Uterus (tissue), 3 donors: ENCODE measurements at regions not wholly inside any gene's neighbourhood (a gene's known extent, or its start where the extent isn't known, plus 50 kb on each side); places are given as distances from the start of the nearest gene placed in this dataset.

Experiments used
- DNase-seq, 2 donors: peaks; one replicate each; pipeline ENCODE4 v3.0.0-alpha.2; 2019 to 2020
- H3K27ac ChIP-seq, 2 donors: fragments of 200-600 bp; sonication (generic); 1 replicate in 1 of 2; 2 replicates in 1 of 2; pipeline ENCODE4 v1.5.1; 2016 to 2018
- H3K27me3 ChIP-seq, 2 donors: fragments of 200-600 bp; sonication (generic); one replicate each; pipeline ENCODE4 v1.5.1; 2018 to 2019; ENCODE audit warnings: control low read depth in 1 of 2
- H3K36me3 ChIP-seq, 2 donors: fragments of 200-600 bp; sonication (generic); one replicate each; pipeline ENCODE4 v1.5.1; 2019; ENCODE audit warnings: control low read depth in 1 of 2
- H3K4me1 ChIP-seq, 2 donors: fragments of 200-600 bp; sonication (generic); one replicate each; pipeline ENCODE4 v1.5.1; 2018 to 2019; ENCODE audit warnings: control low read depth in 1 of 2
- H3K4me3 ChIP-seq, 2 donors: fragments of 200-600 bp; sonication (generic); 1 replicate in 1 of 2; 2 replicates in 1 of 2; pipeline ENCODE4 v1.5.1; 2018 to 2019; ENCODE audit warnings: mild to moderate bottlenecking in 1 of 2
- H3K9me3 ChIP-seq, 2 donors: fragments of 200-600 bp; sonication (generic); one replicate each; pipeline ENCODE4 v1.5.1; 2019; ENCODE audit warnings: control low read depth in 1 of 2
- CTCF ChIP-seq, 4 experiments: fragments of 200-600 bp in 2 of 4; fragments of 450-650 bp in 2 of 4; sonication (generic) in 2 of 4; IDR thresholded peaks; one replicate each; pipeline ENCODE4 v1.5.1; 2016 to 2019; ENCODE audit warnings: antibody characterized with exemption in 4 of 4, mild to moderate bottlenecking in 2 of 4, moderate library complexity in 1 of 4
- POLR2A ChIP-seq, 2 donors: fragments of 450-650 bp; IDR thresholded peaks; one replicate each; pipeline ENCODE4 v1.6.1; 2016; ENCODE audit warnings: antibody characterized with exemption in 2 of 2, mild to moderate bottlenecking in 1 of 2, moderate library complexity in 1 of 2
- intact Hi-C: fragments of 100-400 bp; cut with DNase I; formaldehyde crosslinking; loops from one replicate; pipeline ENCODE4 v1.15.1; 2023; ENCODE audit warnings: low total_unique reads
- donor health status: DM: yes; HTN: yes; CAD: no.

- no peaks in the 10 kb centered on the region for H3K9me3 ChIP-seq
- intact Hi-C loops: no loop called here
- H3K36me3 ChIP-seq: no peaks in the 10 kb centered on the region
- TF ChIP-seq POLR2A (IDR thresholded peaks at IDR 0.05): no peak
- no peak overlapping the region for H3K4me3 ChIP-seq
- no peaks in the 10 kb centered on the region for H3K4me1 ChIP-seq
- no peaks in the 10 kb centered on the region for H3K27me3 ChIP-seq
- peak; percentile 10 to 11 for DNase-seq
- H3K27ac ChIP-seq: no peak overlapping the region
Observed at GRCh38 chr17:83177611-83178532, 98.5 kb downstream of the METRNL start.

- Histone ChIP-seq H3K36me3 (no peaks in the 10 kb centered on the region), H3K4me3 (no peak overlapping the region), H3K9me3 (no peaks in the 10 kb centered on the region), H3K27ac (peak overlapping the region; percentile 33 to 42), H3K4me1 (no peaks in the 10 kb centered on the region), H3K27me3 (no peaks in the 10 kb centered on the region)
- intact Hi-C loops: no loop called here
- DNase-seq: peak in 1 of 2 donors; percentile 11
- TF ChIP-seq CTCF (IDR thresholded peaks at IDR 0.05) (no peak), POLR2A (IDR thresholded peaks at IDR 0.05) (no peak)
Observed at GRCh38 chr17:83178533-83179304, 99.3 kb downstream of the METRNL start.

GRCh38 chr17:83179374-83179773 lies 100.0 kb downstream of the METRNL start:
- H3K27ac ChIP-seq: peak overlapping the region; percentile 33 to 42
- H3K27me3 ChIP-seq: no peaks in the 10 kb centered on the region
- TF ChIP-seq CTCF (IDR thresholded peaks at IDR 0.05) (no peak), POLR2A (IDR thresholded peaks at IDR 0.05) (no peak)
- H3K4me1 ChIP-seq: no peaks in the 10 kb centered on the region
- no peaks in the 10 kb centered on the region for H3K36me3 ChIP-seq
- intact Hi-C loops: no loop called here
- no peak overlapping the region for H3K4me3 ChIP-seq
- no peaks in the 10 kb centered on the region for H3K9me3 ChIP-seq
- DNase-seq: peak; percentile 16 to 42

GRCh38 chr17:83179811-83180210 lies 100.4 kb downstream of the METRNL start:
- Histone ChIP-seq H3K27ac (peak overlapping the region in 1 of 2 donors; percentile 33), H3K4me3 (no peak overlapping the region), H3K9me3 (no peaks in the 10 kb centered on the region), H3K36me3 (no peaks in the 10 kb centered on the region), H3K27me3 (no peaks in the 10 kb centered on the region), H3K4me1 (no peaks in the 10 kb centered on the region)
- intact Hi-C loops: no loop called here
- no peak for DNase-seq
- TF ChIP-seq POLR2A (IDR thresholded peaks at IDR 0.05) (no peak), CTCF (IDR thresholded peaks at IDR 0.05) (no peak)

GRCh38 chr17:83180264-83180995 lies 101.0 kb downstream of the METRNL start:
- intact Hi-C loops: no loop called here
- H3K4me3 ChIP-seq: no peak overlapping the region
- no peaks in the 10 kb centered on the region for H3K27me3 ChIP-seq
- no peaks in the 10 kb centered on the region for H3K36me3 ChIP-seq
- no peaks in the 10 kb centered on the region for H3K9me3 ChIP-seq
- no peak for TF ChIP-seq POLR2A (IDR thresholded peaks at IDR 0.05)
- no peak for TF ChIP-seq CTCF (IDR thresholded peaks at IDR 0.05)
- no peak for DNase-seq
- no peaks in the 10 kb centered on the region for H3K4me1 ChIP-seq
- peak overlapping the region in 1 of 2 donors; percentile 33 for H3K27ac ChIP-seq
